HepG2 (cell line): ENCODE measurements at regions not wholly inside any gene's neighbourhood (a gene's known extent, or its start where the extent isn't known, plus 50 kb on each side); places are given as distances from the start of the nearest gene placed in this dataset.

Experiments used
- ATAC-seq: fragments of 200-7000 bp; cut with Tn5 transposase; 3 replicates; pipeline ENCODE4 v1.9.1; 2020; ENCODE audit warnings: mild to moderate bottlenecking, moderate library complexity
- BruUV-seq: library from RNA; stranded (reverse); fragments of 400-500 nt; replicated peaks from 2 replicates; lab custom pipeline; 2021; lab: Mats Ljungman, UMichigan
- CTCF ChIA-PET: fragments of 300-600 bp; formaldehyde crosslinking; extraction: SDS; loops from one replicate; lab custom pipeline; 2021; ENCODE audit warnings: low total read pairs, inconsistent platforms, low intra/inter-chr PET ratio; lab: Yijun Ruan, JAX
- POLR2A ChIA-PET: fragments of 350-600 bp; sonication (Branson Sonifier 250); formaldehyde crosslinking; loops from one replicate; lab custom pipeline; 2020; ENCODE audit warnings: antibody characterized with exemption, inconsistent platforms; lab: Yijun Ruan, JAX
- DNase-seq: peaks from one replicate; pipeline ENCODE4 v3.0.0-alpha.2; 2015; ENCODE audit warnings: low spot score
- FAIRE-seq: peaks from 3 replicates; lab custom pipeline; 2011; peaks lifted over from hg19 to GRCh38; lab: Jason Lieb, UNC
- H2AFZ ChIP-seq: one replicate; pipeline ENCODE4 v1.6.1; 2011; ENCODE audit warnings: low read length, inconsistent platforms
- H3K27ac ChIP-seq: fragments of 300-600 bp; 3 replicates; pipeline ENCODE4 v1.8.0; 2011; ENCODE audit warnings: mixed run types, mild to moderate bottlenecking, mixed read lengths, low read length, inconsistent platforms; ENCODE audit not compliant: insufficient read depth; ENCODE audit errors: extremely low read length
- H3K27me3 ChIP-seq, 2 experiments: fragments of 200-600 bp in 1 of 2; 2 replicates in 1 of 2; 3 replicates in 1 of 2; pipeline versions ENCODE4 v1.6.0 to v1.8.0; 2011; ENCODE audit warnings: low read length in 2 of 2, mild to moderate bottlenecking in 2 of 2, moderate library complexity in 2 of 2, inconsistent platforms in 1 of 2; ENCODE audit not compliant: insufficient read depth in 2 of 2, control insufficient read depth in 1 of 2
- H3K36me3 ChIP-seq, 2 experiments: fragments of 200-600 bp in 1 of 2; replicated peaks in 1 of 2; 2 replicates in 1 of 2; 3 replicates in 1 of 2; pipeline versions ENCODE4 v1.5.1 to v1.8.0; 2011; ENCODE audit warnings: low read length in 2 of 2, inconsistent platforms in 1 of 2; ENCODE audit not compliant: insufficient read depth in 2 of 2, control insufficient read depth in 1 of 2
- H3K4me1 ChIP-seq: 2 replicates; pipeline ENCODE4 v1.5.1; 2012; ENCODE audit warnings: low read length, inconsistent platforms; ENCODE audit not compliant: insufficient read depth
- H3K4me2 ChIP-seq: 2 replicates; pipeline ENCODE4 v1.6.0; 2011; ENCODE audit warnings: low read depth, low read length, inconsistent platforms
- H3K4me3 ChIP-seq, 3 experiments: fragments of 200-600 bp in 1 of 3; sonication (generic), shearing (Covaris generic) in 1 of 3; replicated peaks in 1 of 3; 2 replicates each; pipeline ENCODE4 v1.5.1; 2011 to 2016; ENCODE audit warnings: low read length in 3 of 3, inconsistent platforms in 2 of 3, low read depth in 2 of 3, mild to moderate bottlenecking in 2 of 3, control low read depth in 1 of 3, mixed read lengths in 1 of 3; ENCODE audit not compliant: insufficient read depth in 1 of 3
- H3K79me2 ChIP-seq: one replicate; pipeline ENCODE4 v1.6.1; 2011; ENCODE audit warnings: low read length, inconsistent platforms; ENCODE audit not compliant: insufficient read depth
- H3K9ac ChIP-seq: 2 replicates; pipeline ENCODE4 v1.6.0; 2011; ENCODE audit warnings: mild to moderate bottlenecking, low read depth, low read length, inconsistent platforms; ENCODE audit not compliant: insufficient read depth
- H3K9me3 ChIP-seq: 2 replicates; pipeline ENCODE4 v1.5.1; 2012; ENCODE audit warnings: mild to moderate bottlenecking, low read length
- H4K20me1 ChIP-seq: 2 replicates; pipeline ENCODE4 v1.6.0; 2011; ENCODE audit warnings: inconsistent platforms, mild to moderate bottlenecking, low read length, moderate library complexity; ENCODE audit not compliant: insufficient read depth
- DBP ChIP-seq: sonication (generic); formaldehyde crosslinking; IDR thresholded peaks from 2 replicates; pipeline ENCODE4 v1.4.0; 2020; ENCODE audit warnings: missing genetic modification reagents; ENCODE audit errors: not compliant biosample characterization
- ESRRA ChIP-seq: sonication (generic); formaldehyde crosslinking; IDR thresholded peaks from 2 replicates; pipeline ENCODE4 v1.5.1; 2020; ENCODE audit warnings: mild to moderate bottlenecking, low read depth, missing genetic modification reagents
- FOXJ3 ChIP-seq: sonication (generic); formaldehyde crosslinking; IDR thresholded peaks from 2 replicates; pipeline ENCODE4 v1.4.0; 2020; ENCODE audit warnings: missing genetic modification reagents, mild to moderate bottlenecking, borderline replicate concordance
- KAT7 ChIP-seq: IDR thresholded peaks from 2 replicates; pipeline ENCODE4 v1.6.1; 2018; ENCODE audit warnings: borderline replicate concordance, missing compliant biosample characterization
- NR2F1 ChIP-seq, 2 experiments: fragments of 450-650 bp in 1 of 2; formaldehyde crosslinking in 1 of 2; IDR thresholded peaks; 2 replicates each; pipeline versions ENCODE4 v1.5.0 to v1.6.1; 2016 to 2020; ENCODE audit warnings: mild to moderate bottlenecking in 1 of 2, missing compliant biosample characterization in 1 of 2, missing genetic modification reagents in 1 of 2, moderate library complexity in 1 of 2
- PAX8 ChIP-seq: sonication (generic); formaldehyde crosslinking; IDR thresholded peaks from 2 replicates; pipeline ENCODE4 v1.8.0; 2022; ENCODE audit warnings: mild to moderate bottlenecking, missing genetic modification reagents, borderline replicate concordance
- PCBP1 ChIP-seq: fragments of 200-400 bp; formaldehyde crosslinking; IDR thresholded peaks from 2 replicates; pipeline ENCODE4 v1.6.1; 2017; ENCODE audit warnings: mild to moderate bottlenecking, low read depth, low read length, borderline replicate concordance
- PRDM15 ChIP-seq: sonication (generic); formaldehyde crosslinking; IDR thresholded peaks from 2 replicates; pipeline ENCODE4 v1.4.0; 2020; ENCODE audit warnings: missing genetic modification reagents
- RARA ChIP-seq: IDR thresholded peaks from 2 replicates; pipeline ENCODE4 v1.6.1; 2016; ENCODE audit warnings: missing genetic modification reagents, missing compliant biosample characterization
- SIX4 ChIP-seq: sonication (generic); formaldehyde crosslinking; IDR thresholded peaks from 2 replicates; pipeline ENCODE4 v1.4.0; 2020; ENCODE audit warnings: missing genetic modification reagents
- ZFAT ChIP-seq: sonication (generic); formaldehyde crosslinking; conservative IDR thresholded peaks from 2 replicates; pipeline ENCODE4 v1.8.1; 2023; ENCODE audit warnings: missing genetic modification reagents, inconsistent platforms
- ZNF230 ChIP-seq: sonication (generic); formaldehyde crosslinking; IDR thresholded peaks from 2 replicates; pipeline ENCODE4 v1.4.0; 2020; ENCODE audit warnings: mild to moderate bottlenecking, missing genetic modification reagents
- ZNF276 ChIP-seq: sonication (generic); formaldehyde crosslinking; IDR thresholded peaks from 2 replicates; pipeline ENCODE4 v1.4.0; 2020; ENCODE audit warnings: mild to moderate bottlenecking, low read depth, missing genetic modification reagents
- ZNF33A ChIP-seq: sonication (generic); formaldehyde crosslinking; IDR thresholded peaks from 2 replicates; pipeline ENCODE4 v1.5.1; 2020; ENCODE audit warnings: missing genetic modification reagents, mild to moderate bottlenecking, moderate library complexity, borderline replicate concordance
- ZNF567 ChIP-seq: sonication (generic); formaldehyde crosslinking; IDR thresholded peaks from 2 replicates; pipeline ENCODE4 v1.8.1; 2023; ENCODE audit warnings: mild to moderate bottlenecking, missing genetic modification reagents, borderline replicate concordance
- WGBS: methylation state at CpG from one replicate; pipeline ENCODE4 v1.1.6; 2017; ENCODE audit warnings: low lambda C conversion rate; 5-methylcytosine and 5-hydroxymethylcytosine counted together
- in situ Hi-C: cut with HindIII; loops from 2 replicates; pipeline ENCODE4 v1.10.0; 2017; ENCODE audit warnings: low pct_unique_long_range_greater_than_20kb; ENCODE audit not compliant: extremely low pct_ligation_motif_present
- intact Hi-C: fragments of 100-400 bp; cut with micrococcal nuclease; formaldehyde crosslinking; loops from one replicate; pipeline ENCODE4 v1.10.0; 2022; ENCODE audit not compliant: unreplicated experiment
- TF ChIP-seq, protein P1 (sequence below): sonication (generic); formaldehyde crosslinking; IDR thresholded peaks from 2 replicates; pipeline ENCODE4 v1.5.1; 2020; ENCODE audit warnings: missing genetic modification reagents, mild to moderate bottlenecking, borderline replicate concordance

GRCh38 chr10:88130912-88131311 is 267.5 kb downstream of the PTEN start:
- Histone ChIP-seq H3K4me1 (no peaks in the 10 kb centered on the region), H3K4me3 (no peak overlapping the region), H3K79me2 (no peaks in the 10 kb centered on the region), H3K36me3 (no peaks in the 10 kb centered on the region), H3K9me3 (no peaks in the 10 kb centered on the region), H3K27me3 (no peaks in the 10 kb centered on the region), H3K27ac (no peak overlapping the region), H4K20me1 (no peaks in the 10 kb centered on the region), H3K4me2 (no peak overlapping the region), H3K9ac (no peak overlapping the region), H2AFZ (no peak overlapping the region)
- DNase-seq (no peak), FAIRE-seq (no peak), ATAC-seq (no peak)
- ChIA-PET POLR2A (no interaction called here), CTCF (no interaction called here)
- intact Hi-C loops (no loop called here), in situ Hi-C loops (no loop called here)
- WGBS: 91% methylated on average over 1 of the region's 1 CpG
- BruUV-seq: no TSS peak
- TF ChIP-seq DBP (CRISPR knock-in tag) (no peak), ZNF567 (CRISPR knock-in tag) (no peak), ZNF33A (CRISPR knock-in tag) (no peak), SIX4 (CRISPR knock-in tag) (no peak), FOXJ3 (CRISPR knock-in tag) (no peak), KAT7 (no peak), ZNF230 (CRISPR knock-in tag) (no peak), NR2F1 (CRISPR knock-in tag; IDR thresholded peaks at IDR 0.05) (no peak), ESRRA (CRISPR knock-in tag) (no peak), PCBP1 (no peak), RARA (CRISPR knock-in tag) (no peak), ZNF276 (no peak), ZFAT (CRISPR knock-in tag) (no peak), PRDM15 (no peak), PAX8 (CRISPR knock-in tag) (no peak)
- TF ChIP-seq, protein P1, sequence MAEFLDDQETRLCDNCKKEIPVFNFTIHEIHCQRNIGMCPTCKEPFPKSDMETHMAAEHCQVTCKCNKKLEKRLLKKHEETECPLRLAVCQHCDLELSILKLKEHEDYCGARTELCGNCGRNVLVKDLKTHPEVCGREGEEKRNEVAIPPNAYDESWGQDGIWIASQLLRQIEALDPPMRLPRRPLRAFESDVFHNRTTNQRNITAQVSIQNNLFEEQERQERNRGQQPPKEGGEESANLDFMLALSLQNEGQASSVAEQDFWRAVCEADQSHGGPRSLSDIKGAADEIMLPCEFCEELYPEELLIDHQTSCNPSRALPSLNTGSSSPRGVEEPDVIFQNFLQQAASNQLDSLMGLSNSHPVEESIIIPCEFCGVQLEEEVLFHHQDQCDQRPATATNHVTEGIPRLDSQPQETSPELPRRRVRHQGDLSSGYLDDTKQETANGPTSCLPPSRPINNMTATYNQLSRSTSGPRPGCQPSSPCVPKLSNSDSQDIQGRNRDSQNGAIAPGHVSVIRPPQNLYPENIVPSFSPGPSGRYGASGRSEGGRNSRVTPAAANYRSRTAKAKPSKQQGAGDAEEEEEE (CRISPR knock-in tag): no peak
